Neural progenitor cell (in vitro differentiated cells): ENCODE measurements at regions not wholly inside any gene's neighbourhood (a gene's known extent, or its start where the extent isn't known, plus 50 kb on each side); places are given as distances from the start of the nearest gene placed in this dataset.

Experiments used
- DNase-seq: peaks from one replicate; pipeline ENCODE4 v3.0.0-alpha.2; 2016; ENCODE audit warnings: low spot score
- H2AFZ ChIP-seq: fragments of 200-600 bp; sonication (generic); replicated peaks from 2 replicates; pipeline ENCODE4 v1.6.1; 2016; ENCODE audit warnings: antibody characterized with exemption
- H3F3A ChIP-seq: fragments of 200-600 bp; sonication (generic); 2 replicates; pipeline ENCODE4 v1.6.1; 2016; ENCODE audit warnings: antibody characterized with exemption, low read depth
- H3K27ac ChIP-seq: fragments of 200-600 bp; sonication (generic); 2 replicates; pipeline ENCODE4 v1.5.1; 2016; ENCODE audit warnings: mild to moderate bottlenecking
- H3K27me3 ChIP-seq: fragments of 200-600 bp; sonication (generic); 2 replicates; pipeline ENCODE4 v1.6.1; 2016; ENCODE audit warnings: mild to moderate bottlenecking, moderate library complexity
- H3K36me3 ChIP-seq: fragments of 200-600 bp; sonication (generic); 2 replicates; pipeline ENCODE4 v1.5.1; 2016
- H3K4me1 ChIP-seq: fragments of 200-600 bp; sonication (generic); 2 replicates; pipeline ENCODE4 v1.6.1; 2016; ENCODE audit warnings: mixed run types
- H3K4me2 ChIP-seq: fragments of 200-600 bp; sonication (generic); 2 replicates; pipeline ENCODE4 v1.6.1; 2016
- H3K4me3 ChIP-seq: fragments of 200-600 bp; sonication (generic); 2 replicates; pipeline ENCODE4 v1.5.1; 2016
- H3K79me2 ChIP-seq: fragments of 200-600 bp; sonication (generic); 2 replicates; pipeline ENCODE4 v1.6.1; 2016; ENCODE audit warnings: low read depth
- H3K9ac ChIP-seq: fragments of 200-600 bp; sonication (generic); 2 replicates; pipeline ENCODE4 v1.6.1; 2016
- H3K9me3 ChIP-seq: fragments of 200-600 bp; sonication (generic); 2 replicates; pipeline ENCODE4 v1.5.1; 2016; ENCODE audit warnings: low read depth
- H4K20me1 ChIP-seq: fragments of 200-600 bp; sonication (generic); 2 replicates; pipeline ENCODE4 v1.6.1; 2016; ENCODE audit warnings: low read depth
- H3K27ac Mint-ChIP-seq: 3 replicates; pipeline ENCODE4 v1.8.0; 2021; ENCODE audit warnings: mixed read lengths
- H3K27me3 Mint-ChIP-seq: 2 replicates; pipeline ENCODE4 v1.8.0; 2022; ENCODE audit warnings: low read depth, mild to moderate bottlenecking, inconsistent platforms, moderate library complexity, mixed read lengths; ENCODE audit not compliant: insufficient read depth
- H3K36me3 Mint-ChIP-seq: 3 replicates; pipeline ENCODE4 v1.8.0; 2021; ENCODE audit warnings: mixed read lengths
- H3K4me1 Mint-ChIP-seq: 3 replicates; pipeline ENCODE4 v1.8.0; 2021; ENCODE audit warnings: mixed read lengths
- H3K4me3 Mint-ChIP-seq: 3 replicates; pipeline ENCODE4 v1.8.0; 2021; ENCODE audit warnings: mild to moderate bottlenecking, moderate library complexity, mixed read lengths
- H3K9me3 Mint-ChIP-seq: 3 replicates; pipeline ENCODE4 v1.8.0; 2020; ENCODE audit warnings: mixed read lengths
- EZH2 ChIP-seq: fragments of 200-600 bp; sonication (generic); IDR thresholded peaks from 2 replicates; pipeline ENCODE4 v1.6.1; 2017; ENCODE audit warnings: antibody characterized with exemption, mild to moderate bottlenecking, moderate library complexity
- EZH2phosphoT487 ChIP-seq: fragments of 200-600 bp; sonication (generic); IDR thresholded peaks from 2 replicates; pipeline ENCODE4 v1.6.1; 2017; ENCODE audit warnings: antibody characterized with exemption
- TF ChIP-seq, protein P1 (sequence below): fragments of 200-600 bp; sonication (generic); IDR thresholded peaks from 2 replicates; pipeline ENCODE4 v1.5.1; 2017; ENCODE audit warnings: antibody characterized with exemption, mild to moderate bottlenecking

DNA sequence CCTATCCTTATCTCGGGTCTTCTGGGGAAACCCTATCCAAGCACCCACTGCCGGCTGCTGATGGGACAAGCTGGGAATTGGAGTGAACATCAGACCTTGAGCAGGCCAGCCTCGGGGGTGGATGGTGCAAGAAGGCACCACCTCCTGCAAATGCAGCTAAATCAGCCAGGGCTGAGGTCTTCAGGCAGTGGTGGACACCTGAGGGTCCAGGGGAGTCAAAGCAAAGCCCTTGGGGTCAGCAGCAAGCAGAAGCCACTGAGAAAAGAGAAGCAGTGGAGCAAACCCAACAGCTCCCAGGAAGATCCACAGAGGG, 55.4 kb upstream of the ENPP7 start:
- H3K9me3 ChIP-seq = no peaks in the 10 kb centered on the region
- Mint-ChIP-seq H3K27me3 (peaks cover 15% of the 10 kb centered on the region), H3K36me3 (no peaks in the 10 kb centered on the region), H3K4me1 (peaks cover 13% of the 10 kb centered on the region), H3K4me3 (no peak overlapping the region), H3K9me3 (peaks cover 24% of the 10 kb centered on the region), H3K27ac (no peak overlapping the region)
- H3K9ac ChIP-seq = no peak overlapping the region
- no peaks in the 10 kb centered on the region for H3F3A ChIP-seq
- no peaks in the 10 kb centered on the region for H3K36me3 ChIP-seq
- TF ChIP-seq EZH2phosphoT487 = no peak
- TF ChIP-seq, protein P1, sequence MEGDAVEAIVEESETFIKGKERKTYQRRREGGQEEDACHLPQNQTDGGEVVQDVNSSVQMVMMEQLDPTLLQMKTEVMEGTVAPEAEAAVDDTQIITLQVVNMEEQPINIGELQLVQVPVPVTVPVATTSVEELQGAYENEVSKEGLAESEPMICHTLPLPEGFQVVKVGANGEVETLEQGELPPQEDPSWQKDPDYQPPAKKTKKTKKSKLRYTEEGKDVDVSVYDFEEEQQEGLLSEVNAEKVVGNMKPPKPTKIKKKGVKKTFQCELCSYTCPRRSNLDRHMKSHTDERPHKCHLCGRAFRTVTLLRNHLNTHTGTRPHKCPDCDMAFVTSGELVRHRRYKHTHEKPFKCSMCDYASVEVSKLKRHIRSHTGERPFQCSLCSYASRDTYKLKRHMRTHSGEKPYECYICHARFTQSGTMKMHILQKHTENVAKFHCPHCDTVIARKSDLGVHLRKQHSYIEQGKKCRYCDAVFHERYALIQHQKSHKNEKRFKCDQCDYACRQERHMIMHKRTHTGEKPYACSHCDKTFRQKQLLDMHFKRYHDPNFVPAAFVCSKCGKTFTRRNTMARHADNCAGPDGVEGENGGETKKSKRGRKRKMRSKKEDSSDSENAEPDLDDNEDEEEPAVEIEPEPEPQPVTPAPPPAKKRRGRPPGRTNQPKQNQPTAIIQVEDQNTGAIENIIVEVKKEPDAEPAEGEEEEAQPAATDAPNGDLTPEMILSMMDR = no peak
- no peak for TF ChIP-seq EZH2
- no peak overlapping the region for H3K4me3 ChIP-seq
- H3K4me1 ChIP-seq = no peaks in the 10 kb centered on the region
- no peak for DNase-seq
- no peak overlapping the region for H3K4me2 ChIP-seq
- H3K27ac ChIP-seq = no peak overlapping the region
- no peaks in the 10 kb centered on the region for H3K27me3 ChIP-seq
- no peaks in the 10 kb centered on the region for H3K79me2 ChIP-seq
- H4K20me1 ChIP-seq = no peaks in the 10 kb centered on the region
- no peak overlapping the region for H2AFZ ChIP-seq

DNA sequence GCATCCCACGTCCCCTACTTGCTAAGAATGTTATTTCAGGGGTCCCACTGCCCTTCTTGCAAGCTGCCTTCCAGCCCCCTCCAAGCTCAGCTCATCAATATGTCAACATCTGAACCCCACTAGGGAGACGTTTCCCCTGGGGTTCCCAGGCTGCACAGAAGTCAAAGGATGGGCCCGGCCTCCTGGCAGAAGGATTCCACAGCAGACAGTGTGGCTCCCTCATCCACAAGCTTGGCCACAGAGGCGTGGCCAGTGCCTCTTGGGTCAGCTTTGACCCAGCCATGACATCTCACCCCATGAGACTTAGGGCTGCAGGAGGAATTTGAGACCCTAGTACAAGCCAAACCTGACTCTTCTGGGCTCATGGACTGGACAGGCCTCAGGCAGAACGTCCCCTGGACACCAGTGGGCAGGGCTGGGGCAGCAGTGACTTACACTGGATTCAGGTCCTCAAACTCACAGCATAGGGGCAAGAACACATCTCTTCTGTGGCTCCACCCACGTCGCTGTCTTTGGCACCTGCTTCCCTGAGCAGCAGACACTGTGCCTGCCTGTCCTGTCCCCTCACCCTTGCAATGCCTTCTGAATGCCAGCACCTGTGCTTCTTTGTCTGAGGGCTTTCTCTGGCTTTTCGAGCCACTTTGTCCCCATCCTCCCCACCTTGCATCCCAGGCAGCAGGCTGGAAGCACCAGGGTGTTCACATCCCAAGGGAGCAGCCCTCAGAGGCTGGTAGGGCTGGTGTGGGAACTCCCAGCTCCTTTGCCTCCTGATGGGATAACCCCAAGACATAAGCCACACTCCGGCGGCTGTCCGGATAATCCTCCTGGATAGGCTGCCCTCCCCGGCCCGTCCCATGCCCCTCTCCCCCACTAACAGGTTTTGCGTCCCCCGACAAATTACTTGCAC, 56.0 kb upstream of the ENPP7 start:
- Histone ChIP-seq H3K36me3 (no peaks in the 10 kb centered on the region), H3K9ac (no peak overlapping the region), H3K27me3 (no peaks in the 10 kb centered on the region), H3K27ac (no peak overlapping the region), H3K4me1 (no peaks in the 10 kb centered on the region), H2AFZ (no peak overlapping the region), H3K79me2 (no peaks in the 10 kb centered on the region), H3F3A (no peaks in the 10 kb centered on the region), H3K9me3 (no peaks in the 10 kb centered on the region), H4K20me1 (no peaks in the 10 kb centered on the region), H3K4me2 (no peak overlapping the region), H3K4me3 (no peak overlapping the region)
- Mint-ChIP-seq H3K36me3 (no peaks in the 10 kb centered on the region), H3K27ac (no peak overlapping the region), H3K4me3 (no peak overlapping the region), H3K4me1 (peaks cover 10% of the 10 kb centered on the region), H3K27me3 (peaks cover 15% of the 10 kb centered on the region), H3K9me3 (peaks cover 24% of the 10 kb centered on the region)
- TF ChIP-seq EZH2phosphoT487 (no peak), EZH2 (no peak)
- TF ChIP-seq, protein P1 = no peak
- no peak for DNase-seq

DNA sequence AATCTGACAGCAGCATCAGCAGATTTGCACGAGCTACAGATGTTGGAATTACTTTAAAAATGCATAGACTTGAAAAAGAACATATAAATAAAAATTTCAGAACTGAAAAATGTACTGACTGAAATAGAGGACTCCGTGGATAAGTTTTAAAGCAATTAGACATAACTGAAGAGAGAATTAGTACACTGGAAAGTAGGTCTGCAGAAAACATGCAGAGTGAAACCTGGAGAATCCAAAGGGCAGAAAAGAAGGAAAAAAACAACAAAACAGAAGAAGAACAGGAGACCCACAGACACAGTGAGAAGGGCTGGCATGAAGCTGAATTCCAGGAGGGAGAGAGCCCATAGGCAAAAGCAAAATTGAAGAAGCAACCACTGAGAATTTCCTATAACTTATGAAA, 57.2 kb upstream of the ENPP7 start:
- no peak overlapping the region for H3K9ac ChIP-seq
- TF ChIP-seq EZH2 = no peak
- TF ChIP-seq, protein P1 = no peak
- TF ChIP-seq EZH2phosphoT487 = no peak
- H3K9me3 ChIP-seq = no peaks in the 10 kb centered on the region
- no peaks in the 10 kb centered on the region for H3K27me3 ChIP-seq
- Mint-ChIP-seq H3K36me3 (no peaks in the 10 kb centered on the region), H3K4me3 (no peak overlapping the region), H3K27me3 (peaks cover 18% of the 10 kb centered on the region), H3K27ac (no peak overlapping the region), H3K4me1 (peaks cover 15% of the 10 kb centered on the region), H3K9me3 (peaks cover 24% of the 10 kb centered on the region)
- no peak overlapping the region for H2AFZ ChIP-seq
- no peaks in the 10 kb centered on the region for H3K4me1 ChIP-seq
- H3K79me2 ChIP-seq = no peaks in the 10 kb centered on the region
- no peak overlapping the region for H3K4me2 ChIP-seq
- H3F3A ChIP-seq = no peaks in the 10 kb centered on the region
- no peak for DNase-seq
- no peak overlapping the region for H3K4me3 ChIP-seq
- H4K20me1 ChIP-seq = no peaks in the 10 kb centered on the region
- no peaks in the 10 kb centered on the region for H3K36me3 ChIP-seq
- H3K27ac ChIP-seq = no peak overlapping the region
